ENCODE measurements at regions not wholly inside any gene's neighbourhood (a gene's known extent, or its start where the extent isn't known, plus 50 kb on each side); places are given as distances from the start of the nearest gene placed in this dataset.
"Not testable (repeated sequence)": the region's sequence is repeated elsewhere in the genome, so short reads cannot be mapped to it uniquely, and the experiment has no call there.

- peaks cover 32% of the 10 kb centered on the region for H3K27me3 ChIP-seq (ENCODE audit: insufficient read depth, low read length)
- no peak overlapping the region for H3K27ac ChIP-seq (ENCODE audit: low read depth, low read length)
- no peaks in the 10 kb centered on the region for H3K79me2 ChIP-seq (ENCODE audit: control insufficient read depth, insufficient read depth, low read length, unreplicated experiment)
- no peaks in the 10 kb centered on the region for H3K4me1 ChIP-seq (ENCODE audit: control insufficient read depth, insufficient read depth, low read length, unreplicated experiment)
- no peaks in the 10 kb centered on the region for H3K36me3 ChIP-seq (ENCODE audit: insufficient read depth, low read length)
- no peak overlapping the region for H2AFZ ChIP-seq (ENCODE audit: low read length, unreplicated experiment)
- H3K4me3 ChIP-seq (ENCODE audit: low read depth, low read length), result no peak overlapping the region
Observed at GRCh38 chr11:69220561-69221051, 64.9 kb downstream of the SMIM38 start.

- Histone ChIP-seq H3K27me3 (ENCODE audit: insufficient read depth, low read length) (peaks cover 36% of the 10 kb centered on the region), H3K79me2 (ENCODE audit: control insufficient read depth, insufficient read depth, low read length, unreplicated experiment) (no peaks in the 10 kb centered on the region), H3K27ac (ENCODE audit: low read depth, low read length) (no peak overlapping the region), H2AFZ (ENCODE audit: low read length, unreplicated experiment) (no peak overlapping the region), H3K4me1 (ENCODE audit: control insufficient read depth, insufficient read depth, low read length, unreplicated experiment) (no peaks in the 10 kb centered on the region), H3K36me3 (ENCODE audit: insufficient read depth, low read length) (no peaks in the 10 kb centered on the region), H3K4me3 (ENCODE audit: low read depth, low read length) (no peak overlapping the region)
Observed at GRCh38 chr11:69221086-69221485, 65.4 kb downstream of the SMIM38 start.

- H3K27me3 ChIP-seq (ENCODE audit: insufficient read depth, low read length), result peaks cover 42% of the 10 kb centered on the region
- H2AFZ ChIP-seq (ENCODE audit: low read length, unreplicated experiment); H3K4me1 ChIP-seq (ENCODE audit: control insufficient read depth, insufficient read depth, low read length, unreplicated experiment); H3K36me3 ChIP-seq (ENCODE audit: insufficient read depth, low read length); H3K79me2 ChIP-seq (ENCODE audit: control insufficient read depth, insufficient read depth, low read length, unreplicated experiment); H3K4me3 ChIP-seq (ENCODE audit: low read depth, low read length); H3K27ac ChIP-seq (ENCODE audit: low read depth, low read length): not testable (repeated sequence)
Observed at GRCh38 chr11:69221636-69222035, 65.9 kb downstream of the SMIM38 start.

GRCh38 chr11:69227271-69227670 is 66.7 kb upstream of the MYEOV start:
- Histone ChIP-seq H2AFZ (ENCODE audit: low read length, unreplicated experiment) (no peak overlapping the region), H3K4me3 (ENCODE audit: low read depth, low read length) (no peak overlapping the region), H3K27me3 (ENCODE audit: insufficient read depth, low read length) (peaks cover 87% of the 10 kb centered on the region), H3K4me1 (ENCODE audit: control insufficient read depth, insufficient read depth, low read length, unreplicated experiment) (no peaks in the 10 kb centered on the region), H3K36me3 (ENCODE audit: insufficient read depth, low read length) (no peaks in the 10 kb centered on the region), H3K79me2 (ENCODE audit: control insufficient read depth, insufficient read depth, low read length, unreplicated experiment) (no peaks in the 10 kb centered on the region), H3K27ac (ENCODE audit: low read depth, low read length) (no peak overlapping the region)

- peaks cover 71% of the 10 kb centered on the region for H3K27me3 ChIP-seq (ENCODE audit: insufficient read depth, low read length)
Observed at GRCh38 chr11:69229511-69229910, 64.4 kb upstream of the MYEOV start.

GRCh38 chr11:69230856-69231425 is 63.0 kb upstream of the MYEOV start:
- no peak overlapping the region for H2AFZ ChIP-seq (ENCODE audit: low read length, unreplicated experiment)
- peaks cover 62% of the 10 kb centered on the region for H3K27me3 ChIP-seq (ENCODE audit: insufficient read depth, low read length)
- no peaks in the 10 kb centered on the region for H3K79me2 ChIP-seq (ENCODE audit: control insufficient read depth, insufficient read depth, low read length, unreplicated experiment)
- H3K27ac ChIP-seq (ENCODE audit: low read depth, low read length), result no peak overlapping the region
- no peak overlapping the region for H3K4me3 ChIP-seq (ENCODE audit: low read depth, low read length)
- no peaks in the 10 kb centered on the region for H3K36me3 ChIP-seq (ENCODE audit: insufficient read depth, low read length)
- no peaks in the 10 kb centered on the region for H3K4me1 ChIP-seq (ENCODE audit: control insufficient read depth, insufficient read depth, low read length, unreplicated experiment)

More at GRCh38 chr11:69229511-69229910, 64.4 kb upstream of the MYEOV start:
- H3K79me2 ChIP-seq (ENCODE audit: control insufficient read depth, insufficient read depth, low read length, unreplicated experiment), result no peaks in the 10 kb centered on the region
- no peaks in the 10 kb centered on the region for H3K36me3 ChIP-seq (ENCODE audit: insufficient read depth, low read length)
- H3K4me1 ChIP-seq (ENCODE audit: control insufficient read depth, insufficient read depth, low read length, unreplicated experiment), result no peaks in the 10 kb centered on the region
- H2AFZ ChIP-seq (ENCODE audit: low read length, unreplicated experiment), result no peak overlapping the region
- no peak overlapping the region for H3K4me3 ChIP-seq (ENCODE audit: low read depth, low read length)
- H3K27ac ChIP-seq (ENCODE audit: low read depth, low read length), result no peak overlapping the region

GRCh38 chr11:69231466-69232018 is 62.4 kb upstream of the MYEOV start:
- no peak overlapping the region for H3K27ac ChIP-seq (ENCODE audit: low read depth, low read length)
- no peaks in the 10 kb centered on the region for H3K36me3 ChIP-seq (ENCODE audit: insufficient read depth, low read length)
- H2AFZ ChIP-seq (ENCODE audit: low read length, unreplicated experiment), result no peak overlapping the region
- H3K79me2 ChIP-seq (ENCODE audit: control insufficient read depth, insufficient read depth, low read length, unreplicated experiment), result no peaks in the 10 kb centered on the region
- H3K4me3 ChIP-seq (ENCODE audit: low read depth, low read length), result no peak overlapping the region
- H3K27me3 ChIP-seq (ENCODE audit: insufficient read depth, low read length), result peaks cover 61% of the 10 kb centered on the region
- no peaks in the 10 kb centered on the region for H3K4me1 ChIP-seq (ENCODE audit: control insufficient read depth, insufficient read depth, low read length, unreplicated experiment)

GRCh38 chr11:69232821-69233743 is 60.9 kb upstream of the MYEOV start:
- H3K36me3 ChIP-seq (ENCODE audit: insufficient read depth, low read length), result no peaks in the 10 kb centered on the region
- H2AFZ ChIP-seq (ENCODE audit: low read length, unreplicated experiment), result no peak overlapping the region
- H3K4me1 ChIP-seq (ENCODE audit: control insufficient read depth, insufficient read depth, low read length, unreplicated experiment), result no peaks in the 10 kb centered on the region
- no peak overlapping the region for H3K27ac ChIP-seq (ENCODE audit: low read depth, low read length)
- H3K27me3 ChIP-seq (ENCODE audit: insufficient read depth, low read length), result peaks cover 62% of the 10 kb centered on the region
- no peak overlapping the region for H3K4me3 ChIP-seq (ENCODE audit: low read depth, low read length)
- H3K79me2 ChIP-seq (ENCODE audit: control insufficient read depth, insufficient read depth, low read length, unreplicated experiment), result no peaks in the 10 kb centered on the region

- H3K36me3 ChIP-seq (ENCODE audit: insufficient read depth, low read length), result no peaks in the 10 kb centered on the region
- no peak overlapping the region for H2AFZ ChIP-seq (ENCODE audit: low read length, unreplicated experiment)
- H3K79me2 ChIP-seq (ENCODE audit: control insufficient read depth, insufficient read depth, low read length, unreplicated experiment), result no peaks in the 10 kb centered on the region
- H3K27me3 ChIP-seq (ENCODE audit: insufficient read depth, low read length), result peaks cover 62% of the 10 kb centered on the region
- H3K27ac ChIP-seq (ENCODE audit: low read depth, low read length), result no peak overlapping the region
- no peak overlapping the region for H3K4me3 ChIP-seq (ENCODE audit: low read depth, low read length)
- no peaks in the 10 kb centered on the region for H3K4me1 ChIP-seq (ENCODE audit: control insufficient read depth, insufficient read depth, low read length, unreplicated experiment)
Observed at GRCh38 chr11:69233744-69234570, 60.0 kb upstream of the MYEOV start.
